ENCODE measurements at regions not wholly inside any gene's neighbourhood (a gene's known extent, or its start where the extent isn't known, plus 50 kb on each side); places are given as distances from the start of the nearest gene placed in this dataset.

GRCh38 chr4:181739031-181739430 is 504.2 kb upstream of the TENM3 start:
- TF ChIP-seq CTCF (IDR thresholded peaks at IDR 0.05): no peak
- no peak overlapping the region for H3K4me3 Mint-ChIP-seq (ENCODE audit: unreplicated experiment)
- H3K36me3 Mint-ChIP-seq (ENCODE audit: unreplicated experiment): no peaks in the 10 kb centered on the region
- no peak for DNase-seq (ENCODE audit: extremely low spot score, unreplicated experiment)
- H3K4me1 Mint-ChIP-seq (ENCODE audit: unreplicated experiment): peaks cover 3% of the 10 kb centered on the region
- no peaks in the 10 kb centered on the region for H3K27me3 Mint-ChIP-seq (ENCODE audit: unreplicated experiment)
- H3K27ac Mint-ChIP-seq (ENCODE audit: unreplicated experiment): no peak overlapping the region
- H3K9me3 Mint-ChIP-seq (ENCODE audit: unreplicated experiment): no peaks in the 10 kb centered on the region

DNA sequence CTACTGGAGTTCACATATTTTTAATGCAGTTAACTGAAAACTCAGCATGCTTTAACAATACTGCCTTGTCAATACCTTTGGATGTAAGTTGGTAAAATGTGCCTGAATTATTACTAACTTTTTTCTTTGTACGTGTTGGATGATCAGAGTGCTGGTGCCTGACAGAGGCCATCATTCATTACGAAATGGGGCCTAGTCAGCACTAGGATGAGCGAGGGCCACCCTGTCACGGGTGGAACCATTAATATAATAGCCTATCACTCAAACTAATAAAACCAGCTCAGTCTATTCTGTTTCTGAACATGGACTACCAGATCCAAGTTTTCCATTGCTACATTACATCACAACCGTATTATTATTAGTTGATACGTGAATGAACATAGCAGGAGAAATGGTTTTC is 501.7 kb upstream of the TENM3 start:
- peaks cover 3% of the 10 kb centered on the region for H3K4me1 Mint-ChIP-seq (ENCODE audit: unreplicated experiment)
- H3K4me3 Mint-ChIP-seq (ENCODE audit: unreplicated experiment): no peak overlapping the region
- DNase-seq (ENCODE audit: extremely low spot score, unreplicated experiment): no peak
- no peaks in the 10 kb centered on the region for H3K36me3 Mint-ChIP-seq (ENCODE audit: unreplicated experiment)
- TF ChIP-seq CTCF (IDR thresholded peaks at IDR 0.05): no peak
- H3K27ac Mint-ChIP-seq (ENCODE audit: unreplicated experiment): no peak overlapping the region
- H3K9me3 Mint-ChIP-seq (ENCODE audit: unreplicated experiment): no peaks in the 10 kb centered on the region
- H3K27me3 Mint-ChIP-seq (ENCODE audit: unreplicated experiment): no peaks in the 10 kb centered on the region

DNA sequence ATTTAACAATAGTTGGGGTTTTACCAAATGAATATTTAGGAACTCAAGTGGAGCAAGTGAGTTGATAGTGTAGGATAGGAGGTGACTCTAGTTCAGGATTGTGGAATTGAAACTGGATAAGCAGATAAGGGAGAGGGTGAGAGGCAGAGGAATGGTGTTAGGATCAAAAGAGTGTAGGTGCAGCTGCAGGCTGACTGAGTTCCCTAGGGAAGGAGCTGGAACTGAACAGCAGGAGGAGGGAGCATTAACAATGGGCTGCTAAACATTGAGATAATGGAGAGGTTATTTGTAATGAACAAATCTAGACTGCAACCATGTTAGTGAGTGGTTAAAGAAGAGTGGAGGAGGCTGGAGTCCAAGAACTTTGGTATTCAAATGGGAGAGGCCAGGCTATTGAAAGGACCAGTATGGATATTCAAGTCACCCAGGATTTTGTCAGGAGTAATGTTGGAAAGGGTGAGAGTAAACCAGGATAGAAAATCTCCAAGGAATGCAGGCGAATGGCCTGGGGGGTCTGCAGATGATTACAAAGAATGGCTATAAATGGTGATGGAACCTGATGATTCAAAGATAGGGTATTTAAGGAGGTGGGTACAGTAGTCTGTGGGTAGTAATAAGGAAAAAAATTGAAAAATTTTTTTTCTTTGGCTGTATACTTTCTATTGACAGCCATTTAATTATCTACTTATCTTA is 497.1 kb upstream of the TENM3 start:
- TF ChIP-seq CTCF (IDR thresholded peaks at IDR 0.05): no peak
- Mint-ChIP-seq H3K27me3 (ENCODE audit: unreplicated experiment) (no peaks in the 10 kb centered on the region), H3K27ac (ENCODE audit: unreplicated experiment) (no peak overlapping the region), H3K36me3 (ENCODE audit: unreplicated experiment) (no peaks in the 10 kb centered on the region), H3K9me3 (ENCODE audit: unreplicated experiment) (no peaks in the 10 kb centered on the region), H3K4me3 (ENCODE audit: unreplicated experiment) (no peak overlapping the region), H3K4me1 (ENCODE audit: unreplicated experiment) (no peaks in the 10 kb centered on the region)
- DNase-seq (ENCODE audit: extremely low spot score, unreplicated experiment): no peak

DNA sequence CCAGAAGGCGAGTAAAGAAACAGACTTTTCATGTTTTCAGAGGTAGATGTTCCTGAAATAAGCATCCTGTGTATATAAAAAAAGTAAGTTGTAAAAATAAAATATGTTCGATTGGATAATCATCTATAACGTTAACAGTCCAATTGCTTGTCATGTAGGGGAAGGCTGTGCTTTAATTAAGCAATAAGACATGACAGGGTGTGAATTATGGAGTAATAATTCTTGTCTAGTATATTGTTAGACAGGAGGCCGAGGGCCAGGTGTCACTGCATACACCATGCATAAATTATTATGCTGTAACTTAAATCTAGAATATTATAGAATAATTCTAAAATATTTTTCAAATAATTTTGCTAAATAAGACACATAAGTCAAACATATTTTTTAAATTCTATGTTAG is 494.6 kb upstream of the TENM3 start:
- H3K36me3 Mint-ChIP-seq (ENCODE audit: unreplicated experiment): no peaks in the 10 kb centered on the region
- H3K4me1 Mint-ChIP-seq (ENCODE audit: unreplicated experiment): peaks cover 16% of the 10 kb centered on the region
- no peak overlapping the region for H3K4me3 Mint-ChIP-seq (ENCODE audit: unreplicated experiment)
- no peak for DNase-seq (ENCODE audit: extremely low spot score, unreplicated experiment)
- no peak overlapping the region for H3K27ac Mint-ChIP-seq (ENCODE audit: unreplicated experiment)
- no peak for TF ChIP-seq CTCF (IDR thresholded peaks at IDR 0.05)
- no peaks in the 10 kb centered on the region for H3K27me3 Mint-ChIP-seq (ENCODE audit: unreplicated experiment)
- no peaks in the 10 kb centered on the region for H3K9me3 Mint-ChIP-seq (ENCODE audit: unreplicated experiment)

DNA sequence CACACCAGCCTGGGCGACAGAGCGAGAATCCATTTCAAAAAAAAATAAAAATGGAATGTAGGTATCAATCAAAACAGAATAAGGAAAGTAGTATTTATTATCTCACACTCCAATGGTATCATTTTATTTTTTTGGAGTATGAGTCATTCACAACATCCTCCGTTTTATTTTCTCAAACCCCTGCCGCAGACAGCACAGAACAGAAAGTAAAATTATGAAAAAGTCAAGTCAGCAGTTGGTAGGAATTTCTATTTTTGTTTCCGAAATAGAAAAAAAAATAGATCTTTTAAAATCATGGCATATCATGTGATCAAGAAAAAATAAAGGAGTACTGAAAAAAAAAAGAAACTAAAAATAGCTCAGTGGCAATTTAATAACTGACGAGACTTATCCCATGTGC is 490.7 kb upstream of the TENM3 start:
- TF ChIP-seq CTCF (IDR thresholded peaks at IDR 0.05): no peak
- H3K36me3 Mint-ChIP-seq (ENCODE audit: unreplicated experiment): no peaks in the 10 kb centered on the region
- H3K4me3 Mint-ChIP-seq (ENCODE audit: unreplicated experiment): peak overlapping the region; percentile 63
- no peaks in the 10 kb centered on the region for H3K9me3 Mint-ChIP-seq (ENCODE audit: unreplicated experiment)
- peak overlapping the region; percentile 85 for H3K27ac Mint-ChIP-seq (ENCODE audit: unreplicated experiment)
- no peaks in the 10 kb centered on the region for H3K27me3 Mint-ChIP-seq (ENCODE audit: unreplicated experiment)
- H3K4me1 Mint-ChIP-seq (ENCODE audit: unreplicated experiment): peaks cover 28% of the 10 kb centered on the region
- no peak for DNase-seq (ENCODE audit: extremely low spot score, unreplicated experiment)

All from osteocyte (in vitro differentiated cells).